CD1c-positive myeloid dendritic cell (primary cell): ENCODE measurements at regions not wholly inside any gene's neighbourhood (a gene's known extent, or its start where the extent isn't known, plus 50 kb on each side); places are given as distances from the start of the nearest gene placed in this dataset.

Experiments used
- DNase-seq: peaks from one replicate; pipeline ENCODE4 v3.0.0-alpha.2; 2016; ENCODE audit errors: extremely low spot score

DNA sequence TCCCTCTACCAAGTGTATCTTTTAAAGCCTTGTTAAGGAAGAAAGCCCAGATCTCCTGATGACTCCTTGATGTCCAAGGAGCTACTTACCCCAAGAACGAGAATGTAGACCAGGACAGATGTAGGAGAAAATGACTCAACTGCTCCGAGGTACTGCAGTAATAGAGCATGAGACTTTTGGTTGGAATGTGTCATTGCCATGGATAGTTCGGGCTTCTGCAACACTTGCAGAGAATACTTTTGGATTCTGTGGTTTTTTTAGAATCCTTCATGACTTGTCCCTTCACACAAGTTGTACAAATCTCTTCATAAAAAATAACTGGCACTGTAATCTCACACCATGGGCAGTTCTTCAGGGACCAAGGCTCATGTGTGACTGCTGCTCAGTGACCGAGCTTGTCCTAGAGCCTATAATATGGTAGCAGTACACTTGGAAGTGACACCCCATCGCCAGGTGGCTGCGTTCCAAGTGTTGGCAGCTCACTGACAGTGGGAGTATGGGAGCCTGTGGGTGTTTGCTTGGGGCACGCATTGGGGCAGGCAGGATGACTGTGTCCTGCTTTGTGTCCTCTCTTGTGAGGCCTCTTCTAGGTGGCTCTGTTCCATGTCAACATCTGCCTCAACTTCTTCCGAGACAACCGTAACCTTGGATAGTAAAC, 87.9 kb upstream of the WDR1 start:
- DNase-seq: no peak

DNA sequence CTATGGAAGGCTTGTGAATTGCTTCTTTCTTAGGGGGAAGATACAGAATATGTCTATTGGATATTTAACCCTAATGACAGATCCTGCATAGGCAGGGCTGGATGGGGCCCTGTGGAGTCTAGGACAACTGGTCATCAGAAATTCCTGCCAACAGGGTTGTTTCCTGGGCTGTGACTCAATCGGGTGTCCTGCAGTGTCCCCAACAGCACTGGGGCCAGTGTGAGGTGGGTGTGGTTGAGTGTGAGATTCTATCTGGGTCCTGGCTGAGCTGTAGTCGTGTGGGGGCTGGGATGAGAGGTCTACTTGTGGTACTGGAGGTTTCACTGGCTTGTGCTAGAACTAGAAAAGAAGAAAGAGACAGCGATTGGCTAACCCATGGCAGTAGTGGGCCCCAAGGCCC, 87.3 kb upstream of the WDR1 start:
- no peak for DNase-seq

DNA sequence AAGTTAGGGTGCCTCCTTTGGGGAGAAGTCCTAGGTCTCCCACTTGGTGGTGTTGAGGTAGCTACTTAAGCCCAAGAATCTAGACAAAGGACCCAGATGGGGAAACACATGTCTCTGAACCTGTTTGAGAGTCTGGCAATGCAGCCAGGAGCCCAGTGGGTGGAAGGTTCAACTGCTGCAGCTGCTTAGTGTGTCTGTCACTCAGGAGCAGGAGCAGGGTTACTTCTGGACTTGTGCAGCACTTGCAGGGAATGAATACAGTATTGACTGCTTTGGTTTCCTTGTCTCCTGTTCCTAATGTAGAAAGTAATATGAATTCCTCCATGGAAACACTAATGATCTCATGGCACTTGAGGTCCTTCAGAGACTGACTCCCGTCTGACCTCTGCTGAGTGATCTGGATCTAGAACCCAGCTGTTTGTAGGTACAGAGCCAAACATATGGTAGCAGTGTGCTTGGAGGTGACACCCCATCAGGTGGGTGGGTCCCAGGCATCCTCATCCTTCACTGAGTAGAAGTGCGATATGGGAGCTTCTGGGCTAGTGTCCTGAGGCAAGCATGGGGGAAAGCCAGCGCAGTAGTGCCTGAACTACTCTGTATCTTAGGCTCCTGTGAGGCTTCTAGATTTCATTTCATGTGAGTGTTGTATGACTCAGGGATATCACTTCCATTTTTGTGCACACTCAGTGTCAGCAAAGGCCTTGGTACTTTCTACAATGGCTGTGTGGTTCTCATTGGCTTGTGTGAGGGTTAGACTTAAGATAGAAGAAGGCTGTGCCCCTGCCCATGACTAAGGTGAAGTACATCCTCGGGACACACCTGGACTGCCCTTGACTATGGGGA, 85.0 kb upstream of the WDR1 start:
- DNase-seq: no peak

DNA sequence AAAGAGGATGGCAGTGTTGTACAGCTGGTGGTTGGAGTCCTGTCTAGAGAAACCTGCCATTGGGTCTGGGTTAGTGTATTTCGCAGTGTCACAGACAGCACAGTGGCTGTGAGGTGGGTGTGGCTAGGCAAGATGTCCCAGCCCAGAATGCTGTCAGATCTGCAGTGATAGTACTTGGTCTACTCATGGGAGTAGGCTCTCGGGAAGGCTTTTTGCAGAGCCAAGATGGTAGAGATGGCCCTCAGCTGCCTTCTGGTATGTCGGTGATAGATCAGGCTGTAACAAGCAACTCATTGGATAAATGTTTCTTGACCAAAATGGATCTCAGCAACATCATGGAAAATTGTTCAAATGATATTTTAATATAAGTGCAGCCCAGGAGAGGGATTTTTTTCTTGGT, 84.3 kb upstream of the WDR1 start:
- DNase-seq: no peak

DNA sequence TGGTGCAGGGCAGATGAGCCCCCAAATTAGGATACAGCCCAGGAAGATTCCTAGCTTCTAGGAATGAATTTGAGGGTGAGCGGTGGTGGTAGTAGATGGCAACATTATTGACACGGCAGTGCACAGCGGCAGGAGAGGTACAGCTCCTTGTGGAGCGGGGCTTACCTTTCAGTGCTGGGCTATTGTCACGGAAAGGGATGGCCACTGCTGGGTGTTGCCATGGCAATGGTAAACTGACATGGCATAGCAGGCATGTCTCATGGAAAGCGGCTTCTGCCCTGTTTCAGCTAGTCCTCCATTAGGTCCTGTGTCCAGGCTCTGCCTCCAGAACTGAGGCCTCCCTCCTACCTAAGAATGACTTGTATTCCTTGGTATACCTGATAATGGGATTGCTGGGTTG, 81.8 kb upstream of the WDR1 start:
- DNase-seq: no peak

DNA sequence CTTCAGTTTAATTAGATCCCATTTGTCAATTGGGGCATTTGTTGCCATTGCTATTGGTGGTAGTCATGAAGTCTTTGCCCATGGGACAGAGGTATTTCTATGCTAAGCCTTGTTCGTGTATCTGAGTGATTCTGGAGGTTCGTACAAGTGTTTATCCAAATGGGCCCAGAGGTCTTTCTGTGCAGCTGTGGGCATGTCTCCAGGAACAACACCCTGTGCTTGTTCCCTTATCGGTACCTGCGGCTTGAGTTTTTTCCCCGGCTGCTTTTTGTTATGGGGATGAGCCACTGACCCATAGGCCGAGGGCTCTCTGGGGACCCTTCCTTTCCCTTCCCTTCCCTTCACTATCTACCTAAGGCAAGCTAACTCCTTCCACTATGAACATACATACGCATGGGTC, 81.4 kb upstream of the WDR1 start:
- no peak for DNase-seq

DNA sequence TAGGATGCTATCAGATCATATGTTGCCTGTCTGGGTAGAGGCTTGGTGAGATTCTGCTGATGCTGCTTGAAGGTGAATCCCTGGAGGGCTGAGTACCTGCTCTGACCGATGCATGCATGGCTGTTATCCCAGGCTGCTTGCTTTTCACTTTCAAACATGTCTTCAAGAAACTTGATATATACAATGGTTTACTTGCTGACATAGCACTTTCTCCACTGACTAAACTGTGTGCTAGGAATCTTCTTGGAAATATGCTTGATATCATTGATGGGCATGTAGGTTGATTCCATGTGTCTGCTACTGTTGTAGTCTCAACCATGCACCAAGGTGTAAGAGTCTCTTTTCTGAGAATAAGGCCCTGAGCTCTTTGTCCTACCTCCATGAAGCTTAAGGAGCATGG, 79.6 kb upstream of the WDR1 start:
- no peak for DNase-seq

DNA sequence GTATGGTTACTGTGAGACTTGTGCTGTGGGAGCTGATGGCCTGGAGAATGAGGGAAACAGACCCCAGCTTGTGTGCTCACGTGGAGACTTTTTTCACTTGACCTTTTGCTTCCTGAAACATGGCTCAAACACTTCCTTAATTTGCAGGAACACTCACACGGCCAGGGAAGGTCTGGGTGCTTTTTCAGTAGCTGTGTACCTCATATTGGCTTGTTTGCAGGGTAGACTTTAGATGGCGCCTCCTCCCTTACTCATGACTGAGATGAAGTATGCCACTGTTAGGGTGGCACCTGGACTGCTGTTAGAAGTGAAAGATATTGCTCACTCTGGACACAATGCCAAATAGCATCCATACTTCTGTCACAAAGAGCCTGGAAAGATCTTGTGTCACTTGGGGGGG, 75.7 kb upstream of the WDR1 start:
- peak; percentile 54 for DNase-seq

DNA sequence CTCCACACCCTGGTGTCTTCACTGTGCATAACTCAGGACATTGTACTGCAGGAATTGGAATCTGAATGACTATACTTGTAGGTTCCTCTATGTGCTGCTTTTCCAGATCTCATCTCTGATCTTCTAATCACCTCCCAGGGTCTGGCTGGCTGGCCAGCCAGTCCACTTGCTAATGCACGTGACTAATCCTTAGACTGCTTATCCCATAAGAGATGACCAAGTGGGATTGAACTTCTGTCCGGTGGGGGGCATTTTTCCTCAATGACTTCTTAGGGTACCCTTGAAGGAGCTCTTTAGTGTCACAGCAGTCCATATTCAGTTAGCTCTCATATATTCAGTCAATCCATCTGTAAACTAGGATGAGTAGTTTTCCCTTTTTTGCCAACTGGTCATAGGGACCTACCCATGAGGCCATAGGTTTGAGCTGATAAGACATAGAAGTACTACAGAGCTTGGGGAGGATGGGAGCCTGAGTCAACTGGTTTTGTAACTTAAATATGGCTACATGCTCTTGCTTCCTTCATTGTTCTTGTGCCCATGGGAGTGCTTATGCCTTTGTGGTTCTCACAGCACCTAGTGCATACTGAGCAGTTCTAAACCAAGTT, 71.9 kb upstream of the WDR1 start:
- DNase-seq: no peak

DNA sequence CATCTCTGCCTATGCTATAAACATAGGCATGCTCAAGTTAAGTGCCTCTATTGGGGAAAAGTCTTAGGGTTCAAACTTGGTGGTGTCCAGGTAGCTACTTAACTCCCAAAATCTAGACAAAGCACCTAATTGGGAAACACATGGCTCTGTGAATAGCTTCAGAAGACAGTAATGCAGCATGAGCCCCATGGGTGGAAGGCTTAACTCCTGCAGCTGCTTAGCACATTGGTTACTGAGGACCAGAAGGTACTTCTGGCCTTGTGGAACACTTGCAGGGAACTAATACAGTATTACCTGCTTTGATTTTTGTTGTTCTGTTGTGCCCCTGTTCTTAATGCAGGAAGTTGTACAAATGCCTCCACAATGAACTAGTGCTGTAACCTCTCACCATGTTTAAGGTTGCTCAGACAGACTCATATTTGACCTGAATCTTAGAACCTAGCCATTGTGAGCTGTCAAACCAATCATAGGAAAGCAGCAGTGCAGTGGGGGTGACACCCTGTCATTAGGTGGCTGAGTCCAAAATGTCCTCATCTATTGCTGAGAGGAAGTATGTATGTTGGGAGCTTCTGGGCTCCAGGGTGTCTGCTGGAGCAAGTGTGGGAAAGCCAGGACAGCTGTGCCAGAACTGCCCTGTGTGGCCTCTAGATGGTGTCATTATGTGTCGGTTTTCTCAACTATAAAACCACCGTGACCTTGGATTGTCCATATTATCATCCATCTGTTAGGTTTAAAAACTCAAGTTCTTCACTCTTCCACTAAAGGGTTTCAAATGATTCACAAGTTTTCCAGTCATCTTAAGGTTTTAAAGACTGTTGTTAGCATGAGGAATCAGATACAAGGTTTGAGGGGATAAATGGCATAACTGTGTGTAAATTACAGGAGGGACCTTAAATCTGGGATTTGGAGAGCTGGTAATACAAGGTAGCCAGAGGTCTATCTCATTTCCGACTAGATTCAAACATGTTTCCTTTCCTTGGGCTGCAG, 69.9 kb upstream of the WDR1 start:
- no peak for DNase-seq

DNA sequence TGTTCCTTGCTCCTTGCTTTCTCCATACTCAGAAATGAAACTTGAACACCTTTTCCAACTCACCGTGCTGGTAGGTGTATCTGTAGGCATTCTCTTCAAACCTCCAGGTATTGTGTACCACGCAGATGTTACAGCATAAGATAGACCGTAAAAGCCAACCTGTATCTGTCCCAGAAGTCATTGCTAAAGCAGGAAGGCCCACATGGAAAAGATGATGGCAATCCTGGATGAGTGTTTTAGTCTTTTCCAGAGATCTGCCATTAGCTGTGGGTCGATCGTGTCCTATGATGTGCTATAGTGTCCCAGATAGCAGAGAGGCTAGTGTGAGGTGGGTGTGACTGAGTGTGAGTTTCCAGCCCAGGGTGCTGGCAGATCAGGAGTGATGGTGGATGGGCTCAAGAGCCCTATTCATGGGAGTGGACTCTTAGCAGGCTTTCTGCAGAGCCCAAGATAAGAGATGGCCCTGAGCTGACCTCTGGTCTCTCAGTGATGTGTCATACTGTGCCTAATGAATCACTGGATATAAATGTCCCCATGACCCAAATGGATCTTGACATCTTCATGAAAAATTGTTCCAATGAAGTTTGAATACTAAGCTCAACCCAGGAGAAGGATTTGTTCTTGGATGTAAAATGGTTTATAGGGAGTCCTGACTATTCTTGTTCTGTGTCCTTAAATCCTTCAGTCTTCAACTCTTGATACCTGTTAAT, 69.1 kb upstream of the WDR1 start:
- no peak for DNase-seq

DNA sequence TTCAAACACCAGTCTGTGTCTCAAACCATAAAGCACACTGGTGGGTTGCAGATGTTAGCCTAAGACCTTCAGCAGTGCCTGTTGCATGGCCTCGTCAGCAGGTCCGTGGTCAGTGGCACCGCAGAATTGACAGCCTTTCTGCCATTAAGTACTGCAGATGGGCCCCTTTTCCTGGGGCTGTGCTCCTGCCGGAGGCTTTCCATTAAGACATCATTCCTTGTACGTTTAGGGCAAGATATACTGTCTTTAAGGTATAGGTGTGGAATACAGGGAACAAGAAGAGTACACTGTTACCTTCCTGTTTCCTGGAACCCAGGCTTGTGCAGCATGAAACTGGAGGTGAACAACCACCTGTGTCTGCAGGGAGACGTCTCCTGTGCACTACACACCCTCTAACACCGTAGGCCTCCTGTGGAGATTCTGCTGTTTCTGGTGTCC, 67.9 kb upstream of the WDR1 start:
- no peak for DNase-seq

DNA sequence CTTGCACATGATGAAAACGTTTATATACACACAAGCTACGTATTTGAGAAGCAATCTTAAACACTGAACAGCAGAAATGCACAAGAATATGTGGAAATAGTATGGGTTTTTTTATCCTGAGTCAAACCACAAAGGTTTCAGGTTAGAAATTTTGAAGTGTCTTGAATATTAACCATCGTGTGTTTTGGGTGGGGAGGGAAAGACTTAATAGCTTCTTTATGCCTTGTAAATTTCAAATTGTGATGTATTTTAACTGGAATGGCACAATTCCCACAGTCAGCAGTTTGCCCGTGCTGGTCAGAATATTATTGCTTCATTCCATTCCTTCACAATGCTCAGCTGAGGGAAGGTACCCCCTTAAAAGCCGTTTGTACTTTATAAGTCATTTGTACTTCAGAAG, 67.4 kb upstream of the WDR1 start:
- no peak for DNase-seq

DNA sequence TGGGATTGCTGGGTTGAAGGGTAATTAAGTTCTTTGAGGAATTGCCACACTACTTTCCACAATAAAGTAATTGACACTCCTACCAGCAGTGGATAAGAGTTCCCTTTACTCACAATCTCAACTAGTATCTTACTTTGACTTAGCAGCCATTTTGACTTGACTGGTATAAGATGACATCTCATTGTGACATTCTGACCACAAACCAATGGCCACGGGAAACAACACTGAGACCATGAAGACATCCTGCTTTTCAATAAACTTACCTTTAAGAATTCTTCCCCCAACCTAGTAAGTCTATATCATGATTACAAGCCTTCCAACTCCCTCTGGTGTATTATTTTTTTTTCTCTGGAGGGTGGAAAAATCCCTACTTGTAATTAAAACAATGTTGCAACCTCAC, 66.9 kb upstream of the WDR1 start:
- DNase-seq: no peak

DNA sequence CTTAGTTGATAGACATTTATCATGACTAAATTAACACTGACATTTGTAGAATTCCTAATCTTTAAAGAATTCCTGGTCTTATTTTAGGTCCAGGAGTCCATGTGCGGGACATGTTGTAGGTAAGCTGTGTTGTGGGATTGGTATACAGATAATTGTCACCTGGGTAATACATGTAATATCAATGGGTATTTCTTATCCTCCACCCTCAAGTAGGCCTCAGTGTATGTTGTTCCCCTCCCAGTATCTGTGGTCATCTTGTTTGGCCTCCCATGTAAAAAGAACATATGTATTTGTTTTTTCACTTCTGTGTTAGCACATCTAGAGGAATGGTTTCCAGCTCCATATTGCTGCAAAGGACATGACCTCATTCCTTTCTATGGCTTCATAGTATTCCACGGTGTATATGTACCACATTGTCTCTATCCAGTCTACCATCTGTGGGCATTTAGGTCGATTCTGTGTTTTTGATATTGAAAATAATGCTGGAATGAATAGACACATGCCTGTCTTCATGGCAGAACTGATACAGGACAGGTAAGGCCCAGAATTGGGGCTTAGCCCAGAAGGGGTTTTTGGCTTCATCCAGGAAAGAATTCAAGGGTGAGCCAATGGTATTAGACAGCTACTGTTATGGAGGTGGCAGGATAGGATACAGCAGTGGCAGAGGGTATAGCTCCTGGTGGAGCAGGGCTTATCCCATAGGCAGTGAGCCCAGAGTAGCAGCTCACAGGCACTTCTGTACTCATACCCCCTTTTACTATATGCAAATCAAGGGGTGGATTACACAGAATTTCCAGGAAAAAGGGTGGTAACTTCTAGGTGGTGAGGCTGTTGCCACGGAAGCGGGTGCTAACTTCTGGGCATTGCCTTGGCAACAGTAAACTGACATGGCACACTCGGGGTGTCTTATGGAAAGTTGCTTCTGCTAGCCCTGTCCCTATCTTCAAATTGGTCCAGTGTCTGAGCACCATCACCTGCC, 66.1 kb upstream of the WDR1 start:
- DNase-seq: no peak

DNA sequence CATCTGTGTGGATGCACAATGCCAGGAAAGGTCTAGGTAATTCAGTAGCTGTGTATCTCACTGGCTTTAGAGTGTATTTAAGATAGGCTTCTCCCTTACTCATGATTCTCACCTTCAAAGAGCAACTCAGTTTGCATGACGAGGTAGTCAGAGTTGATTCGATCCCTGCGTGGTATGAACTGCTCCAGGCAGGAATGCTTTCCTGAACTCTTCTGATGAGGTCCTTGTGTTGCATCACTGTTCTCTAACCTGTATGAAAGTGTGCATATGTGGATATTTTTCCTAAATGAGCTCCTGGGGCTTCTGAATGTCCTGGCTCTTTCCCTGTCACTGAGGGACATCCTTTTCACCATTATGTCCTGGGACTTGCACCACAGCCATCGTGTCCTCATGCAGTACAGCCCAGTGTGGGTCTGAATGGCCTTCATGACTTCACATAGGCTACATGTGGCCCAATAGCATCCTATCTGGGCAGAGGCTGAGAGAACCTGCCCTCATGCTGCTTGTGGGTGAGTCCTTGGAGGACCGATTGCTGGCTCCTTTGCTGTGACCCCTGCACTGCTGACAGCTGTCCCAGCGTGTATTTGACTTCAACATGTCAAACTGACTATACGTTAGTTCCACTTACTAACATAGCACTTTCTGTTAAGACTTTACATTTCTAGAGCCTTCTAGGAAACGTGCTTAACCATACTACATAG, 65.3 kb upstream of the WDR1 start:
- no peak for DNase-seq

DNA sequence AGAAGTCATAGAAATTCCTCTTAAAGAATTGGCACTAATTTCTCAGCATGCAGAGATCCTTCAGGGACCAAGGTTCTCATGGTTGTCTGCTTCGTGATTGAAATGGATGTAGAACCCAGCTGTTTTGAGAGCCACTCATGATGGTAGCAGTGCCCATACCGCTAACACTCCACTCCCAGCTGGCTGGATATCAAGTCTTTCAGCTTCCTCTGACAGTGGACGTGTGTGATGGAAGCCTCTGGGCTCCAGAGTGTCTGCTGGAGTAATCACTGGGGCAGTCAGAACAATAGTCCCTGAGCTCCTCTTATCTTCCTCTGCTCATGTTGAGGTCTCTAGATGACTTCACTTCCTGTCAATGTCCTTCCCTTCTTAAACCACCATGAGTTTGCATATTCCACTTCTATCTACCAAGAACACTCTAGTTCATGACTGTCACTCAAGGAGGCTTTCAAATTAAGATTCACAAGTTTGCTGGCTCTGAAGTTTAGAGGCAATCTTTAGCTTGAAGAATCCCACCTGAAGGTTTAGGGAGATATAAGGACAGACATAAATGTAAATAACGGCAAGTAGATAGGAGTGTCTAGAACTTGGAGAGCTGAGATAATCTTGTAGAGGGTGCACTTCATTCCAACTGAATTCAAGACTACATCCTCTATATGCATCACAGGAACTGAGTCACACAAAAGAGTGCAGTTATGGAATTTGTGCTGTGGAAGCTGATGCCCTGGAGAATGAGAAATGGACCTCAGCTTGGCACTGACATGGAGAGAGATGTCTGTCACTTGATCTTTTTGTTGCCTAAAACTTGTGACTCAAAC, 64.5 kb upstream of the WDR1 start:
- peak; percentile 59 for DNase-seq

DNA sequence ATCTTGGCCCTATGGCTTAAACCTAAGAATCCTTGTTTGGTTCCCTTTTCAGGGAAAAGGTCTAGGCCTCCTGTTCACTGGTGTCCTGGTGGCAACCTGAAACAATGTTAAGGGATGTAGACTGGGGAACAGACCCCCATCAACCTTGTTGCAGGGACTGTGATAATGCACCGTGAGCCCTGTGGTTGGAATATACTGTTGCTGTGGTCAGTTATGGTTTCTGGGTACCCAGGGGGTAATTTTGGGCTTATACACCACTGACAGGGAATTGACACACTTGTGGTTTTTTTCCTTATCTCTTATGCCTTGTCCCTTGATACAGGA, 64.0 kb upstream of the WDR1 start:
- no peak for DNase-seq
